ENCODE measurements at regions not wholly inside any gene's neighbourhood (a gene's known extent, or its start where the extent isn't known, plus 50 kb on each side); places are given as distances from the start of the nearest gene placed in this dataset.
"Not testable (repeated sequence)": the region's sequence is repeated elsewhere in the genome, so short reads cannot be mapped to it uniquely, and the experiment has no call there.

DNA sequence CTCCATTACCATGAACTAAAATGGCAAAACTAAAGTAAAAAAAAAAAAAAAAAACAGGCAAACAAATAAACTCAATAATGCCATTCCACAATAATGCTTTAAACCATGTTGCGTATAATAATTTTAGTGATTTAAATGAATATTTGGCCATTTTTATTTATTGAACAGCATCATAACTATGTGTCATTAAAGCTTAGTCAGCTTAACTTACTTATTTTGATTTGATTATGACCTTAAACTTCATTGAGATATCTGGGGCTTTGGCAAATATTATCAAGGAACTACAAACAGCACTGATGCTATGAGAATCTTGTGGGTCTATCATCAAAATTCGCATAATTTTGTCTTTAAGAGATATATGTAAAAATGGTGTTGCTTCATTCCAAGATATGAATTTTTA lies 1610.3 kb upstream of the NUDT12 start:
- no peak overlapping the region for H3K4me3 ChIP-seq
- TF ChIP-seq, protein P1, sequence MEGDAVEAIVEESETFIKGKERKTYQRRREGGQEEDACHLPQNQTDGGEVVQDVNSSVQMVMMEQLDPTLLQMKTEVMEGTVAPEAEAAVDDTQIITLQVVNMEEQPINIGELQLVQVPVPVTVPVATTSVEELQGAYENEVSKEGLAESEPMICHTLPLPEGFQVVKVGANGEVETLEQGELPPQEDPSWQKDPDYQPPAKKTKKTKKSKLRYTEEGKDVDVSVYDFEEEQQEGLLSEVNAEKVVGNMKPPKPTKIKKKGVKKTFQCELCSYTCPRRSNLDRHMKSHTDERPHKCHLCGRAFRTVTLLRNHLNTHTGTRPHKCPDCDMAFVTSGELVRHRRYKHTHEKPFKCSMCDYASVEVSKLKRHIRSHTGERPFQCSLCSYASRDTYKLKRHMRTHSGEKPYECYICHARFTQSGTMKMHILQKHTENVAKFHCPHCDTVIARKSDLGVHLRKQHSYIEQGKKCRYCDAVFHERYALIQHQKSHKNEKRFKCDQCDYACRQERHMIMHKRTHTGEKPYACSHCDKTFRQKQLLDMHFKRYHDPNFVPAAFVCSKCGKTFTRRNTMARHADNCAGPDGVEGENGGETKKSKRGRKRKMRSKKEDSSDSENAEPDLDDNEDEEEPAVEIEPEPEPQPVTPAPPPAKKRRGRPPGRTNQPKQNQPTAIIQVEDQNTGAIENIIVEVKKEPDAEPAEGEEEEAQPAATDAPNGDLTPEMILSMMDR (IDR thresholded peaks at IDR 0.05): no peak
- ATAC-seq (no peak), DNase-seq (no peak)
- no peaks in the 10 kb centered on the region for H3K27me3 ChIP-seq
- no peaks in the 10 kb centered on the region for H3K36me3 ChIP-seq
- no peak overlapping the region for H3K27ac ChIP-seq
- no peaks in the 10 kb centered on the region for H3K4me1 ChIP-seq
- peaks cover 0 to 13% (median 0%) of the 10 kb centered on the region in 11 donors for H3K9me3 ChIP-seq
- intact Hi-C loops (cut with DNase I): no loop called here
- 81 to 82% methylated on average over 2 of the region's 2 CpGs for WGBS, 2 donors

DNA sequence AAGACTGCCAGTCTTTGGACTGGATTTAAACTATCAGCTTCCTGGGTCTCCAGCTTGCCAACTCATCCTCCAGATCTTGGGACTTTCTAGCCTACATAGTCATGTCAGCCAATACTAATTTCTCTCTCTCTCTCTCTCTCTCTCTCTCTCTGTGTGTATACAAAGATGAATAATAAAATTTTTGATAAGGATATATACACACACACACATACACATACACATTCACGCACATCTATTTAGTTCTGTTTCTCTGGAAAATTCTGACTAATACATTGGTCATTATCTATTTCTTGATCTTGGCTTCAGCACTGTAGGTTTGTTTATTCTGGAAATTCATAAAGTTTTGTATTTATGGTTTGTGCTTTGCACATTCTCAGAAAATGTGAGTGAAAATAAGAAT lies 1606.2 kb upstream of the NUDT12 start:
- whole genome bisulfite sequencing, 2 donors: 88 to 92% methylated on average over 1 of the region's 1 CpG
- intact Hi-C loops (cut with DNase I): no loop called here
- H3K4me1 ChIP-seq: no peaks in the 10 kb centered on the region
- no peaks in the 10 kb centered on the region for H3K27me3 ChIP-seq
- ATAC-seq (no peak), DNase-seq (no peak)
- peaks cover 0 to 15% (median 0%) of the 10 kb centered on the region in 11 donors for H3K9me3 ChIP-seq
- no peaks in the 10 kb centered on the region for H3K36me3 ChIP-seq
- H3K27ac ChIP-seq: no peak overlapping the region
- TF ChIP-seq, protein P1 (IDR thresholded peaks at IDR 0.05): no peak
- no peak overlapping the region for H3K4me3 ChIP-seq

DNA sequence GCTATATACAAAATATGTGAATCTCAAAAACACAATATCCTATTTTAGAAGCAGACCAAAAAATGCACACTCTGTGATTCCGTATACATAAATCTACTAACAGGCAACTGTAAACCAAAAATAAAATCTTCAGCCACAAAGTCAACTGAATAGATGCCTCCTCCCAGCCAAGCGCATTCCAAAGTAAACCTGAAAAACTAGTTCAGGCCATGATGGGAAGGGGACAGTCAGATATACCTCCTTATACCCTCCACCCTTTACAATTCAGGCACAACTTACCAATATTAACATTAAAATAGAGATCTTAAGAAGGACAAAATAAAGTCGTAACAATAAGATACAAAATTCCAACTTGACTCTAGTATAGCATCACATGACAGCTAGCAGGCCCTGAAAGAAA lies 1604.5 kb upstream of the NUDT12 start:
- TF ChIP-seq, protein P1 (IDR thresholded peaks at IDR 0.05): no peak
- DNase-seq: no peak
- Histone ChIP-seq H3K36me3 (no peaks in the 10 kb centered on the region), H3K27me3 (no peaks in the 10 kb centered on the region), H3K27ac (no peak overlapping the region), H3K4me1 (no peaks in the 10 kb centered on the region), H3K4me3 (no peak overlapping the region), H3K9me3 (peaks cover 0 to 27% (median 5%) of the 10 kb centered on the region in 11 donors)
- ATAC-seq: no peak
- WGBS, 2 donors: 89 to 94% methylated on average over 3 of the region's 3 CpGs
- intact Hi-C loops (cut with DNase I): no loop called here

DNA sequence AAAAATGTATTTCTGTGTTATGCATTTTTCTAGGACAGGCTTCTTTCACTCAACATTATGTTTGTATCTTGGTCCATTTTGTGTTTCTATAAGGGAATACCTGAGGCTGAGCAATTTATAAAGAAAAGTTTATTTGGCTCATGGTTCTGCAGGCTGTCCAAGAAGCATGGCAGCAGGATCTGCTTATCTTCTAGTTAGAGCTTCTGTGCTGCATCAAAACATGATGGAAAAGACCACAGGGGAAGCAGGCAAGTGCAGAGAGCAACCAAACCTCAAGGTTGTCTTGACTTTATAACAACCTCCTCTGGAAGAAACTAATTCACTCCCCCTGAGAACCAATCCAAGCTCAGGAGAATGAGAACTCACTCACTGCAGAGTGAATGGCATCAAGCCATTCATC lies 1601.0 kb upstream of the NUDT12 start:
- Histone ChIP-seq H3K4me1 (no peaks in the 10 kb centered on the region), H3K36me3 (no peaks in the 10 kb centered on the region), H3K27ac (no peak overlapping the region), H3K27me3 (no peaks in the 10 kb centered on the region), H3K9me3 (peaks cover 0 to 30% (median 6%) of the 10 kb centered on the region in 11 donors), H3K4me3 (no peak overlapping the region)
- DNase-seq (no peak), ATAC-seq (no peak)
- intact Hi-C loops (cut with DNase I): no loop called here
- TF ChIP-seq, protein P1 (IDR thresholded peaks at IDR 0.05): no peak

DNA sequence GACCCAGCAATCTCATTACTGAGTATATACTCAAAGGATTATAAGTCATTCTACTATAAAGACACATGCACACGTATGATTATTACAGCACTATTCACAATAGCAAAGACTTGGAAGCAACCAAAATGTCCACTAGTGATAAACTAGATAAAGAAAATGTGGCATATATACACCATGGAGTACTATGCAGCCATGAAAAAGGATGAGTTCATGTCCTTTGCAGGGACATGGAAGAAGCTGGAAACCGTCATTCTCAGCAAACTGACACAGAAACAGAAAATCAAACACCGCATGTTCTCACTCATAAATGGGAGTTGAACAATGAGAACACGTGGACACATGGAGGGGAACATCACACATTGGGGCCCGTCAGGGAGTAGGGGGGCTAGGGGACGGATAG lies 1600.0 kb upstream of the NUDT12 start:
- H3K4me3 ChIP-seq; H3K27ac ChIP-seq; H3K36me3 ChIP-seq; H3K27me3 ChIP-seq; ATAC-seq; H3K4me1 ChIP-seq; intact Hi-C loops (cut with DNase I); DNase-seq: not testable (repeated sequence)
- 86 to 90% methylated on average over 6 of the region's 6 CpGs for WGBS, 2 donors
- H3K9me3 ChIP-seq: peaks cover 0 to 25% (median 6%) of the 10 kb centered on the region in 11 donors
